GM12878 (cell line): ENCODE measurements at regions not wholly inside any gene's neighbourhood (a gene's known extent, or its start where the extent isn't known, plus 50 kb on each side); places are given as distances from the start of the nearest gene placed in this dataset.

ENCODE experiments used
- ATAC-seq: fragments of 200-7000 bp; cut with Tn5 transposase; 3 replicates; pipeline ENCODE4 v1.9.1; 2020; ENCODE audit warnings: mild to moderate bottlenecking, moderate library complexity
- BruUV-seq: library from RNA; stranded (reverse); fragments of 400-500 nt; replicated peaks from 2 replicates; lab custom pipeline; 2021; lab: Mats Ljungman, UMichigan
- CTCF ChIA-PET: fragments of 300-600 bp; sonication (Branson Sonifier 250); formaldehyde crosslinking; extraction: SDS; loops from one replicate; lab custom pipeline; 2021; ENCODE audit warnings: inconsistent platforms; lab: Yijun Ruan, JAX
- POLR2A ChIA-PET: fragments of 350-600 bp; formaldehyde crosslinking; extraction: SDS; loops from one replicate; lab custom pipeline; 2021; ENCODE audit warnings: inconsistent platforms; lab: Charles Lee
- RAD21 ChIA-PET: fragments of 300-600 bp; sonication (Branson Sonifier 250); formaldehyde crosslinking; loops from one replicate; lab custom pipeline; 2023; ENCODE audit warnings: antibody characterized with exemption; ENCODE audit not compliant: unreplicated experiment; lab: Charles Lee
- SMC1A ChIA-PET: fragments of 300-600 bp; sonication (Branson Sonifier 250); formaldehyde crosslinking; loops from one replicate; lab custom pipeline; 2023; ENCODE audit not compliant: unreplicated experiment, uncharacterized antibody; lab: Charles Lee
- DNase-seq: peaks from one replicate; pipeline ENCODE4 v3.0.0-alpha.2; 2011; ENCODE audit warnings: low read depth, low spot score
- FAIRE-seq: peaks from 3 replicates; lab custom pipeline; 2011; peaks lifted over from hg19 to GRCh38; lab: Jason Lieb, UNC
- H2AFZ ChIP-seq: 2 replicates; pipeline ENCODE4 v1.6.0; 2011; ENCODE audit warnings: low read depth, low read length, control low read depth; ENCODE audit not compliant: control insufficient read depth
- H3K27ac ChIP-seq: 2 replicates; pipeline ENCODE4 v1.5.1; 2011; ENCODE audit warnings: control low read depth; ENCODE audit not compliant: control insufficient read depth, insufficient read depth
- H3K27me3 ChIP-seq, 2 experiments: replicated peaks in 1 of 2; 2 replicates each; pipeline versions ENCODE4 v1.6.0 to v1.6.1; 2011; ENCODE audit warnings: low read length in 1 of 2; ENCODE audit not compliant: control insufficient read depth in 2 of 2, insufficient read depth in 2 of 2
- H3K36me3 ChIP-seq, 2 experiments: 2 replicates each; pipeline ENCODE4 v1.5.1; 2011; ENCODE audit warnings: low read length in 1 of 2; ENCODE audit not compliant: control insufficient read depth in 2 of 2, insufficient read depth in 2 of 2
- H3K4me1 ChIP-seq: 2 replicates; pipeline ENCODE4 v1.6.1; 2011; ENCODE audit warnings: mild to moderate bottlenecking, low read length, moderate library complexity, mixed read lengths; ENCODE audit not compliant: control insufficient read depth, insufficient read depth
- H3K4me2 ChIP-seq: 2 replicates; pipeline ENCODE4 v1.6.0; 2011; ENCODE audit warnings: control low read depth; ENCODE audit not compliant: control insufficient read depth, insufficient read depth
- H3K4me3 ChIP-seq: fragments of 200-600 bp; sonication (generic); 2 replicates; pipeline ENCODE4 v1.5.1; 2016
- H3K79me2 ChIP-seq: 2 replicates; pipeline ENCODE4 v1.6.0; 2011; ENCODE audit warnings: low read length; ENCODE audit not compliant: control insufficient read depth, insufficient read depth
- H3K9ac ChIP-seq: 2 replicates; pipeline ENCODE4 v1.8.0; 2011; ENCODE audit warnings: low read length, control low read depth, mixed read lengths; ENCODE audit not compliant: control insufficient read depth, insufficient read depth
- H3K9me3 ChIP-seq: replicated peaks from 3 replicates; pipeline ENCODE4 v1.5.1; 2011; ENCODE audit warnings: mild to moderate bottlenecking, low read length; ENCODE audit not compliant: control insufficient read depth, insufficient read depth
- H4K20me1 ChIP-seq: 2 replicates; pipeline ENCODE4 v1.6.0; 2011; ENCODE audit not compliant: control insufficient read depth, insufficient read depth
- BHLHE40 ChIP-seq, 2 experiments: fragments of 450-650 bp in 1 of 2; IDR thresholded peaks; 2 replicates each; pipeline ENCODE4 v1.6.1; 2011 to 2017; ENCODE audit warnings: low read depth in 2 of 2, borderline replicate concordance in 1 of 2, improper control_type of control experiment in 1 of 2, low read length in 1 of 2, mild to moderate bottlenecking in 1 of 2
- CREM ChIP-seq: IDR thresholded peaks from 2 replicates; pipeline ENCODE4 v1.6.1; 2014; ENCODE audit warnings: antibody characterized with exemption, low read depth
- EZH2 ChIP-seq: IDR thresholded peaks from 2 replicates; pipeline ENCODE4 v1.6.1; 2012; ENCODE audit warnings: low read depth, mild to moderate bottlenecking, control low read depth, inconsistent platforms, low read length, borderline replicate concordance; ENCODE audit not compliant: control insufficient read depth
- IRF4 ChIP-seq: IDR thresholded peaks from 2 replicates; pipeline ENCODE4 v1.6.1; 2011; ENCODE audit warnings: low read depth, low read length
- PAX5 ChIP-seq: IDR thresholded peaks from 2 replicates; pipeline ENCODE4 v1.6.1; 2011; ENCODE audit warnings: low read depth, low read length, borderline replicate concordance
- POLR2A ChIP-seq: IDR thresholded peaks from 2 replicates; pipeline ENCODE4 v1.6.1; 2011; ENCODE audit warnings: low read depth, mild to moderate bottlenecking, low read length
- TARDBP ChIP-seq: IDR thresholded peaks from 2 replicates; pipeline ENCODE4 v1.6.1; 2016; ENCODE audit warnings: borderline replicate concordance
- YY1 ChIP-seq: IDR thresholded peaks from 2 replicates; pipeline ENCODE4 v1.6.1; 2011; ENCODE audit warnings: low read depth, mild to moderate bottlenecking, low read length
- ZNF622 ChIP-seq: fragments of 450-650 bp; IDR thresholded peaks from 2 replicates; pipeline ENCODE4 v1.6.1; 2017; ENCODE audit warnings: mild to moderate bottlenecking, inconsistent platforms
- ZSCAN29 ChIP-seq: fragments of 450-650 bp; IDR thresholded peaks from 2 replicates; pipeline ENCODE4 v1.6.1; 2017; ENCODE audit warnings: mild to moderate bottlenecking, moderate library complexity
- ZZZ3 ChIP-seq: IDR thresholded peaks from 2 replicates; pipeline ENCODE4 v1.6.1; 2011; ENCODE audit warnings: low read depth; ENCODE audit not compliant: control insufficient read depth, insufficient read length
- WGBS: methylation state at CpG from one replicate; pipeline ENCODE4 v1.1.6; 2016; ENCODE audit warnings: low lambda C conversion rate; ENCODE audit not compliant: insufficient replicate concordance, insufficient coverage; ENCODE audit errors: missing lambda C conversion rate; 5-methylcytosine and 5-hydroxymethylcytosine counted together
- in situ Hi-C: fragments of 300-500 bp; cut with MboI; formaldehyde crosslinking; loops from 9 replicates; pipeline ENCODE4 v1.14.3; 2018; ENCODE audit warnings: mixed read lengths
- intact Hi-C: fragments of 100-400 bp; cut with micrococcal nuclease; formaldehyde crosslinking; loops from one replicate; pipeline ENCODE4 v1.14.2; 2022; ENCODE audit not compliant: unreplicated experiment
- TF ChIP-seq, protein P1 (sequence below): fragments of 450-650 bp; IDR thresholded peaks from 2 replicates; pipeline ENCODE4 v1.6.1; 2018; ENCODE audit warnings: borderline replicate concordance, mild to moderate bottlenecking; ENCODE audit not compliant: partially characterized antibody
- TF ChIP-seq, protein P2 (sequence below): fragments of 450-650 bp; IDR thresholded peaks from 2 replicates; pipeline ENCODE4 v1.6.1; 2016; ENCODE audit warnings: mild to moderate bottlenecking
- TF ChIP-seq, protein P3 (sequence below): IDR thresholded peaks from 2 replicates; pipeline ENCODE4 v1.6.1; 2012; ENCODE audit warnings: low read depth, low read length, improper control_type of control experiment
- TF ChIP-seq, protein P4 (sequence below): IDR thresholded peaks from 2 replicates; pipeline ENCODE4 v1.6.1; 2012; ENCODE audit warnings: low read depth, low read length, improper control_type of control experiment

DNA sequence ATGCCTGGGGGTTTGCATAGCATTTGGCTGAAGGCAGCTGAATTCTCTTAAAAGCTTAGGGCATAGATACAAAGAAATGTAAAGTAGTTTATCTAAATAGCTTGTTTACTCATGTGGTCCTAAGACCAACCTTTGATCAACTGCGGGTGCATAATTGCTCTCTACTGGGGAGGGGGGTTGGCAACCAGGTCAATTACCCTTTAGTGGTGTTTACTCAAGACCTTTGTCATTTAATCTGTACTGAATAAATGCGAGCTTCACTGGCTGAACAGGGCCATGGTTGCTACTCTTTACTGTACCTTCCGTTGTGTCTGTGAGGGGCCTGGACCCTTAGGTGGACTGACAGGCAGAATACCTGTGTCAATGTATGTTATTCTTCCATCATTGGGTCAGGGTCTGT is 102.7 kb upstream of the FAM9C start (continued):
- TF ChIP-seq, protein P1, sequence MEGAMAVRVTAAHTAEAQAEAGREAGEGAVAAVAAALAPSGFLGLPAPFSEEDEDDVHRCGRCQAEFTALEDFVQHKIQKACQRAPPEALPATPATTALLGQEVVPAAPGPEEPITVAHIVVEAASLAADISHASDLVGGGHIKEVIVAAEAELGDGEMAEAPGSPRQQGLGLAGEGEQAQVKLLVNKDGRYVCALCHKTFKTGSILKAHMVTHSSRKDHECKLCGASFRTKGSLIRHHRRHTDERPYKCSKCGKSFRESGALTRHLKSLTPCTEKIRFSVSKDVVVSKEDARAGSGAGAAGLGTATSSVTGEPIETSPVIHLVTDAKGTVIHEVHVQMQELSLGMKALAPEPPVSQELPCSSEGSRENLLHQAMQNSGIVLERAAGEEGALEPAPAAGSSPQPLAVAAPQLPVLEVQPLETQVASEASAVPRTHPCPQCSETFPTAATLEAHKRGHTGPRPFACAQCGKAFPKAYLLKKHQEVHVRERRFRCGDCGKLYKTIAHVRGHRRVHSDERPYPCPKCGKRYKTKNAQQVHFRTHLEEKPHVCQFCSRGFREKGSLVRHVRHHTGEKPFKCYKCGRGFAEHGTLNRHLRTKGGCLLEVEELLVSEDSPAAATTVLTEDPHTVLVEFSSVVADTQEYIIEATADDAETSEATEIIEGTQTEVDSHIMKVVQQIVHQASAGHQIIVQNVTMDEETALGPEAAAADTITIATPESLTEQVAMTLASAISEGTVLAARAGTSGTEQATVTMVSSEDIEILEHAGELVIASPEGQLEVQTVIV: no peak
- TF ChIP-seq ZSCAN29: no peak
- no peak for TF ChIP-seq TARDBP
- TF ChIP-seq YY1: no peak
- TF ChIP-seq ZZZ3: no peak

DNA sequence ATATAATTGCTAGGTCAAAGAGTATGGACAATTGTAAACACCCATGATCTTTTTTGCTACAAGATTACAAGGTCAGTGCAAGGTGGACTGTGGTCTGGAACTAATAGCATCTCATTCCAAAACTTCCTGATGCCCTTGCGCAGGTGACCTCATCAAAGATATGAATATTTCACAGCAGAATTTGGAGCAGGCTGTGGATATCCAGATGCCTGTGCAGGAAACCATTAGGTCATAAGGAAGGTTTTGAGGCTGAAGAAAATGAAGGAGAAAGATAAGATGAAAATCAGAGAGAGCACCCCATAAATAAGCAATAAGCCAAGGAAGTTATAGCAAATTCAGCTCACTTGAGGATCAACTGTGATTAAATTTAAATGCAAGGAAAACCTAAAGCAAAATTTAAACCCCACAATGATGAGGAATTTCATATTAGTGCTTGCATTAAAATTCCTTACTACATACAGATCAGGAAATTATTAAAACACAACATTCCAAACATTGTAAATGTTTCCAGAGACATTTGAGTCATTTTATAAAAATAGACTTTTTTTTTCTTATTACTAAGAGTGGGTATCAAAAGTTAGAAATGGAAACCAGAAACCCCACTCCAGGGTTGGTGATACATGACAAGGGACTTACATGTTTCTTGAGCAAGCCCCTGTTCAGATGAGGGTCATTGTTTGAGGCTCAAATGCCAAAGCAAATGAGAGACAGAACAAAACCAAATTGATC is 100.7 kb upstream of the FAM9C start:
- intact Hi-C loops: no loop called here
- no peak overlapping the region for H3K4me2 ChIP-seq
- ChIA-PET RAD21 (no interaction called here), SMC1A (no interaction called here), CTCF (no interaction called here), POLR2A (no interaction called here)
- no peaks in the 10 kb centered on the region for H3K27me3 ChIP-seq
- H3K4me3 ChIP-seq: no peak overlapping the region
- TF ChIP-seq, protein P2, sequence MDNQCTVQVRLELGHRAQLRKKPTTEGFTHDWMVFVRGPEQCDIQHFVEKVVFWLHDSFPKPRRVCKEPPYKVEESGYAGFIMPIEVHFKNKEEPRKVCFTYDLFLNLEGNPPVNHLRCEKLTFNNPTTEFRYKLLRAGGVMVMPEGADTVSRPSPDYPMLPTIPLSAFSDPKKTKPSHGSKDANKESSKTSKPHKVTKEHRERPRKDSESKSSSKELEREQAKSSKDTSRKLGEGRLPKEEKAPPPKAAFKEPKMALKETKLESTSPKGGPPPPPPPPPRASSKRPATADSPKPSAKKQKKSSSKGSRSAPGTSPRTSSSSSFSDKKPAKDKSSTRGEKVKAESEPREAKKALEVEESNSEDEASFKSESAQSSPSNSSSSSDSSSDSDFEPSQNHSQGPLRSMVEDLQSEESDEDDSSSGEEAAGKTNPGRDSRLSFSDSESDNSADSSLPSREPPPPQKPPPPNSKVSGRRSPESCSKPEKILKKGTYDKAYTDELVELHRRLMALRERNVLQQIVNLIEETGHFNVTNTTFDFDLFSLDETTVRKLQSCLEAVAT: no peak
- TF ChIP-seq ZZZ3 (no peak), EZH2 (no peak), POLR2A (no peak), BHLHE40 (IDR thresholded peaks at IDR 0.05; ENCODE audit: borderline replicate concordance in 1 of 2, low read depth in 2 of 2, low read length in 1 of 2) (no peak), CREM (no peak), PAX5 (no peak), IRF4 (no peak), ZNF622 (no peak)
- TF ChIP-seq, protein P3, sequence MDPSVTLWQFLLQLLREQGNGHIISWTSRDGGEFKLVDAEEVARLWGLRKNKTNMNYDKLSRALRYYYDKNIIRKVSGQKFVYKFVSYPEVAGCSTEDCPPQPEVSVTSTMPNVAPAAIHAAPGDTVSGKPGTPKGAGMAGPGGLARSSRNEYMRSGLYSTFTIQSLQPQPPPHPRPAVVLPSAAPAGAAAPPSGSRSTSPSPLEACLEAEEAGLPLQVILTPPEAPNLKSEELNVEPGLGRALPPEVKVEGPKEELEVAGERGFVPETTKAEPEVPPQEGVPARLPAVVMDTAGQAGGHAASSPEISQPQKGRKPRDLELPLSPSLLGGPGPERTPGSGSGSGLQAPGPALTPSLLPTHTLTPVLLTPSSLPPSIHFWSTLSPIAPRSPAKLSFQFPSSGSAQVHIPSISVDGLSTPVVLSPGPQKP: no peak
- TF ChIP-seq, protein P4, sequence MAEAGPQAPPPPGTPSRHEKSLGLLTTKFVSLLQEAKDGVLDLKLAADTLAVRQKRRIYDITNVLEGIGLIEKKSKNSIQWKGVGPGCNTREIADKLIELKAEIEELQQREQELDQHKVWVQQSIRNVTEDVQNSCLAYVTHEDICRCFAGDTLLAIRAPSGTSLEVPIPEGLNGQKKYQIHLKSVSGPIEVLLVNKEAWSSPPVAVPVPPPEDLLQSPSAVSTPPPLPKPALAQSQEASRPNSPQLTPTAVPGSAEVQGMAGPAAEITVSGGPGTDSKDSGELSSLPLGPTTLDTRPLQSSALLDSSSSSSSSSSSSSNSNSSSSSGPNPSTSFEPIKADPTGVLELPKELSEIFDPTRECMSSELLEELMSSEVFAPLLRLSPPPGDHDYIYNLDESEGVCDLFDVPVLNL: no peak
- no peak overlapping the region for H3K9ac ChIP-seq
- in situ Hi-C loops: no loop called here
- ATAC-seq: no peak
- no peaks in the 10 kb centered on the region for H3K79me2 ChIP-seq
- WGBS: 91% methylated on average over 1 of the region's 1 CpG
- H4K20me1 ChIP-seq: no peaks in the 10 kb centered on the region
- no TSS peak for BruUV-seq
- H3K9me3 ChIP-seq: peaks cover 2% of the 10 kb centered on the region; the same call in 1 of the 3 replicates
- DNase-seq: no peak
- H3K36me3 ChIP-seq: no peaks in the 10 kb centered on the region
- H3K27ac ChIP-seq: no peak overlapping the region
- no peaks in the 10 kb centered on the region for H3K4me1 ChIP-seq
- no peak overlapping the region for H2AFZ ChIP-seq
- no peak for FAIRE-seq
